Gastrocnemius medialis (tissue), 4 donors: ENCODE measurements at regions not wholly inside any gene's neighbourhood (a gene's known extent, or its start where the extent isn't known, plus 50 kb on each side); places are given as distances from the start of the nearest gene placed in this dataset.
"Not testable (repeated sequence)": the region's sequence is repeated elsewhere in the genome, so short reads cannot be mapped to it uniquely, and the experiment has no call there.

Experiments used
- ATAC-seq, 2 donors: fragments of 150-250 bp; one replicate each; pipeline ENCODE4 v1.9.1; 2016
- DNase-seq, 2 donors: peaks; one replicate each; pipeline ENCODE4 v3.0.0-alpha.2; 2019
- H3K27ac ChIP-seq, 4 donors: fragments of 200-600 bp; sonication (generic); 1 replicate in 1 of 4; 2 replicates in 3 of 4; pipeline ENCODE4 v1.5.1; 2016 to 2018; ENCODE audit warnings: mild to moderate bottlenecking in 2 of 4, moderate library complexity in 1 of 4
- H3K27me3 ChIP-seq, 3 donors: fragments of 200-600 bp; sonication (generic) in 2 of 3; 1 replicate in 1 of 3; 2 replicates in 2 of 3; pipeline versions ENCODE4 v1.5.1 to v1.6.0; 2016 to 2019; ENCODE audit warnings: mild to moderate bottlenecking in 1 of 3, moderate library complexity in 1 of 3
- H3K36me3 ChIP-seq, 2 donors: fragments of 200-600 bp; sonication (generic) in 1 of 2; one replicate each; pipeline ENCODE4 v1.5.1; 2017 to 2018
- H3K4me1 ChIP-seq, 2 donors: fragments of 200-600 bp; sonication (generic) in 1 of 2; one replicate each; pipeline ENCODE4 v1.5.1; 2016 to 2017; ENCODE audit warnings: mild to moderate bottlenecking in 2 of 2
- H3K4me3 ChIP-seq, 4 donors: fragments of 200-600 bp; sonication (generic) in 3 of 4; 1 replicate in 1 of 4; 2 replicates in 3 of 4; pipeline ENCODE4 v1.5.1; 2016 to 2019; ENCODE audit warnings: mild to moderate bottlenecking in 2 of 4
- H3K9me3 ChIP-seq, 3 donors: fragments of 200-600 bp; sonication (generic) in 2 of 3; 1 replicate in 1 of 3; 2 replicates in 2 of 3; pipeline ENCODE4 v1.5.1; 2016 to 2019
- POLR2A ChIP-seq, 2 donors: fragments of 450-650 bp; IDR thresholded peaks; one replicate each; pipeline ENCODE4 v1.6.1; 2017; ENCODE audit warnings: antibody characterized with exemption in 2 of 2, mild to moderate bottlenecking in 2 of 2, moderate library complexity in 2 of 2
- in situ Hi-C, 4 donors: fragments of 200-750 bp; cut with MboI; loops; one replicate each; pipeline versions ENCODE4 v1.15.0 to v1.8.0; 2017; ENCODE audit warnings: low sequenced_read_pairs in 4 of 4
- intact Hi-C: fragments of 100-400 bp; cut with DNase I; formaldehyde crosslinking; loops from one replicate; pipeline ENCODE4 v1.15.1; 2023; ENCODE audit warnings: low total_unique reads
- TF ChIP-seq, protein P1 (sequence below), 5 experiments: fragments of 450-650 bp in 3 of 5; fragments of 200-600 bp in 2 of 5; sonication (generic) in 2 of 5; IDR thresholded peaks in 4 of 5; conservative IDR thresholded peaks in 1 of 5; 1 replicate in 4 of 5; 2 replicates in 1 of 5; pipeline ENCODE4 v1.5.1; 2016 to 2019; ENCODE audit warnings: antibody characterized with exemption in 5 of 5, mild to moderate bottlenecking in 3 of 5, moderate library complexity in 3 of 5

DNA sequence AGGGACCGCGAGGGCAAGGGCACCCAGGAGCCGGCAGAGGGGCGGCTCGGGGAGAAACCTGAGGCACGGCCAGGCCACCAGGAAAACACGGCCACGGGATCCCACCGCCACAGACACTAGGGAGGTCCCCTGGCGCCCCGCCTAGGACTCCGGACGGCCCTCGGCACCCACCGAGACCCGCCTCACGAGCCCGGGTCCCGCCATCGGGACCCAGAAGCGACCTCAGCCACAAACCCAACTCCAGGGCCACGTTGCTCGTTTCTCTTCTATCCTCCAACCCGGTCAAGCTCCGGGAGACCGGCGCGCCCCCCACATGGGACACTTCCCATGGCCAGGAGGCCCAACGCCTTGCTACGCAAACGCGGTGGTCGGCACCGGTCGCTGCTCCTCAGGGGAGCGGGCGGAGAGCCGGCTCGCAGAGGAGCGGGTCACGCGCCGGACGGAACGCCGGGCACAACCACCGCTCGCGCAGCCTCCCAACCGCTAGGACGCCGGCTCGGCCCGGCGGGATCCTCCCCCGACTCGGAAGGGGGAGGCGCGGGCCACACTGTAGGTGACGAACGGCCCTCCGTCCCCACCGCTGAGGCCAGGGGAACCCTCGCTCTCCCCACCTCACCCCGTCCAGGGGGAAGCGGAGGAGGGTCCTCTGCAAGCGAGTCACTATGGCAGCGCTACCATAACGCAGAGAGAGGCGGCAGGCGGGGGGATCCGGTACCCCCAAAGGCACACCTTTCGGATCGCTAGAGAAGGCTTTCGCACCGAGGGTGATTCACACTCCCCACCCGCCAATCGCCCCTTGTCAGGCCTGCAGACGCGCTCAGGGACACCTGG is 1514.1 kb upstream of the DEFB115 start:
- TF ChIP-seq, protein P1, sequence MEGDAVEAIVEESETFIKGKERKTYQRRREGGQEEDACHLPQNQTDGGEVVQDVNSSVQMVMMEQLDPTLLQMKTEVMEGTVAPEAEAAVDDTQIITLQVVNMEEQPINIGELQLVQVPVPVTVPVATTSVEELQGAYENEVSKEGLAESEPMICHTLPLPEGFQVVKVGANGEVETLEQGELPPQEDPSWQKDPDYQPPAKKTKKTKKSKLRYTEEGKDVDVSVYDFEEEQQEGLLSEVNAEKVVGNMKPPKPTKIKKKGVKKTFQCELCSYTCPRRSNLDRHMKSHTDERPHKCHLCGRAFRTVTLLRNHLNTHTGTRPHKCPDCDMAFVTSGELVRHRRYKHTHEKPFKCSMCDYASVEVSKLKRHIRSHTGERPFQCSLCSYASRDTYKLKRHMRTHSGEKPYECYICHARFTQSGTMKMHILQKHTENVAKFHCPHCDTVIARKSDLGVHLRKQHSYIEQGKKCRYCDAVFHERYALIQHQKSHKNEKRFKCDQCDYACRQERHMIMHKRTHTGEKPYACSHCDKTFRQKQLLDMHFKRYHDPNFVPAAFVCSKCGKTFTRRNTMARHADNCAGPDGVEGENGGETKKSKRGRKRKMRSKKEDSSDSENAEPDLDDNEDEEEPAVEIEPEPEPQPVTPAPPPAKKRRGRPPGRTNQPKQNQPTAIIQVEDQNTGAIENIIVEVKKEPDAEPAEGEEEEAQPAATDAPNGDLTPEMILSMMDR (IDR thresholded peaks at IDR 0.05 in 4 of 5, conservative IDR thresholded peaks at IDR 0.05 in 1 of 5): no peak
- no peak for TF ChIP-seq POLR2A (IDR thresholded peaks at IDR 0.05)
- intact Hi-C loops (no loop called here), in situ Hi-C loops (no loop called here)
- H3K4me3 ChIP-seq: no peak overlapping the region
- no peaks in the 10 kb centered on the region for H3K36me3 ChIP-seq
- H3K27me3 ChIP-seq: peaks cover 0 to 6% (median 0%) of the 10 kb centered on the region in 3 donors
- DNase-seq (no peak), ATAC-seq (no peak)
- H3K9me3 ChIP-seq: no peaks in the 10 kb centered on the region
- H3K27ac ChIP-seq: no peak overlapping the region
- no peaks in the 10 kb centered on the region for H3K4me1 ChIP-seq

DNA sequence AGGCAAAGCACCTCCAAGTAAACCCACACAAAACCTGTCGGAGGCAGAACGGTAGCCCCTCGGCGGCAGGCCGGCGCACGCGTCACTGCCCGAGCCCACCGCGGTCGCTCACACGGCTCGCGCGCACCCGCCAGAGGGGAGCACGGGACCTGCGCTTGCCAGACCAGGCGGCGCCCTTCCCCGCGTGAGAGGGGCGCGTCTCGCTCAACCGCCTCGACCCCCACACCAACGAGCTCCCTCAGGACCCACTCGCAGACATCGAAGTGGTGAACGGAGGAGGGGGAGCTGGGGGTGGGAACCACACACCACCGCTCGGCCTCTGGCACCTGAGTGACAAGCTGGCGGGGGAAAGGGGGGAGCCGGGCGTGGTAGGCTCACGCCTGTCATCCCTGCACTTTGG is 1513.4 kb upstream of the DEFB115 start:
- in situ Hi-C loops (no loop called here), intact Hi-C loops (no loop called here)
- H3K4me1 ChIP-seq: no peaks in the 10 kb centered on the region
- TF ChIP-seq, protein P1 (IDR thresholded peaks at IDR 0.05 in 4 of 5, conservative IDR thresholded peaks at IDR 0.05 in 1 of 5): no peak
- TF ChIP-seq POLR2A (IDR thresholded peaks at IDR 0.05): no peak
- no peak overlapping the region for H3K27ac ChIP-seq
- ATAC-seq: no peak
- no peaks in the 10 kb centered on the region for H3K9me3 ChIP-seq
- H3K4me3 ChIP-seq: no peak overlapping the region
- no peak for DNase-seq
- no peaks in the 10 kb centered on the region for H3K36me3 ChIP-seq
- peaks cover 0 to 6% (median 0%) of the 10 kb centered on the region in 3 donors for H3K27me3 ChIP-seq

DNA sequence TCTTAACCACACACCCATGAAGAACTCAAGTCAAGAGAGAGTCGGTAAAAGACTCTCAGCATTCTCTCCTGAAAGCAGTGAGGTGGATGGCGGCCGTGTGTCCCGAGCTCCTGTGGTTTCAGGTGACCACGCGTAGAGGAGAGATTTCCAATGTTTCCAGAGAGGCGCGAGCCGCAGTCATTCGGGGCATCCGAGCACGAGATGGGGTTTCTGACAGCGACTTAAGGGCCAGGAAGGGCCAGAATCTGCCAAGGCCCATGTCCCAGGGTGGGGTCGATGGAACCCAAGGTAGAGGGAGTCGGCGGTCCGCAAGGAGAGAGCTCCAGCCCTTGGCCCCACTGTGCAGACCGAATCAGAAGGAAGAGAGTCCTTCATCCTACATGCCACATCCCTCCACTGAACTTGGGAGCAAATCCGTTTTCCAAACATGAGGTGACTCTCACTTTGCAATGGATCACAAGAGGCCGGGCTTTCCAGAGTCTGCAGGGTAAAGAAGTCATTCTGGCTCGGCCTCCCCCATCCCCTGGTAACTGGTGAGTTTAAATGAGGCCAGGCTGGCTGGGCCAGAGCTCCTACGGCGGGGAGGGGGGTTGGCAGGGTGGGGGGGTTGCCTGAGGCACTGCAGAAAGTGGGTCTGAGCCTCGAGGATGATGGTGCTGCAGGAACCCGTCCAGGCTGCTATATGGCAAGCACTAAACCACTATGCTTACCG is 1511.8 kb upstream of the DEFB115 start:
- H3K27ac ChIP-seq, H3K27me3 ChIP-seq, intact Hi-C loops, ATAC-seq, H3K4me1 ChIP-seq, H3K4me3 ChIP-seq, H3K9me3 ChIP-seq, in situ Hi-C loops, DNase-seq, H3K36me3 ChIP-seq: not testable (repeated sequence)

- H3K4me3 ChIP-seq: no peak overlapping the region
- H3K27ac ChIP-seq: no peak overlapping the region
- DNase-seq (no peak), ATAC-seq (no peak)
- H3K27me3 ChIP-seq: peaks cover 0 to 3% (median 0%) of the 10 kb centered on the region in 3 donors
- intact Hi-C loops: no loop called here
- H3K9me3 ChIP-seq: no peaks in the 10 kb centered on the region
- in situ Hi-C loops: no loop called here
- H3K36me3 ChIP-seq: no peaks in the 10 kb centered on the region
- H3K4me1 ChIP-seq: no peaks in the 10 kb centered on the region
- TF ChIP-seq POLR2A (IDR thresholded peaks at IDR 0.05): no peak
- TF ChIP-seq, protein P1 (IDR thresholded peaks at IDR 0.05 in 4 of 5, conservative IDR thresholded peaks at IDR 0.05 in 1 of 5): no peak
These were observed 1507.1 kb upstream of the DEFB115 start for GRCh38 chr20:29750268-29750899.

DNA sequence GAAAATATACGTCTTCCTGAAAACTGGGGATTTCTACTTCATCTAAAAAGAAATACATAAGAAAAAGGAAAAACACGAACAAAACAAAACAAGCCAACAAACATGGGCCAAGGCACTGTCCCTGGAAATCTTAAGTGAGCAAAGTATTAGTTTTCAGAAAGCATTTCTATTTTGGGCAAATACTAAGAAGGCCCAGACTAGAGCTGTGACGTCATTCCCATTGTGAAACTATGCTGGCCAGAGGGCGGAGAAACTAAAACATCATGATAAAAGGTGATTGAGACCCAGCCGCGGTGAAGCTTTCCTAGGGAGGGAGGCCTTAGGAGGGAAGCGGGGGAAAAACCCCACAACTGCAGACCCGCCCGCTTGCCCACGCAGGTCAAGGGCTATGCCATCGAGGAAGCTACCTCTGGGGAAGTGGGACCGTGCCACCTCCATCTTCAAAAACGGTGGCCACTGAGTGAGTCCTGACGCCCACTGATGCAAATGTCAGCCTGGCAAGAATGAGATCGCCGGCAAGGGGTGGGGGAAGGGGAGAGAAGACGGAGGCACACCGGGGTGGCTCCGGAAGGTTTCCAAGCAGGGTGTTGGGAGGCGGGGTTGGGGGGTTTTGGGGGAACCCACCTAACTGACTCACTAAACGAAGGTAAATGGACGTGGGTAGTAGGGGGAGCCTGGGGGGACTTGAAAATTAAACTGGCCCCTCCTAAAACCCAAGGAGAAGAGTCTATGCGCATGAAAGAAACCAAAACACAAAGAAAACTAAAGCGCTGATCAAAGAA is 1504.6 kb upstream of the DEFB115 start:
- H3K27me3 ChIP-seq, DNase-seq, H3K27ac ChIP-seq, intact Hi-C loops, in situ Hi-C loops, H3K36me3 ChIP-seq, ATAC-seq, H3K4me1 ChIP-seq, H3K9me3 ChIP-seq, H3K4me3 ChIP-seq: not testable (repeated sequence)

- H3K4me1 ChIP-seq, in situ Hi-C loops, H3K9me3 ChIP-seq, H3K27ac ChIP-seq, DNase-seq, ATAC-seq, intact Hi-C loops, H3K36me3 ChIP-seq, H3K27me3 ChIP-seq, H3K4me3 ChIP-seq: not testable (repeated sequence)
These were observed 1504.1 kb upstream of the DEFB115 start for GRCh38 chr20:29753426-29753746.

GRCh38 chr20:29753879-29754278 is 1503.6 kb upstream of the DEFB115 start:
- intact Hi-C loops, H3K36me3 ChIP-seq, H3K4me1 ChIP-seq, in situ Hi-C loops, H3K9me3 ChIP-seq, DNase-seq, H3K4me3 ChIP-seq, H3K27me3 ChIP-seq, H3K27ac ChIP-seq, ATAC-seq: not testable (repeated sequence)
